ENCODE measurements at regions not wholly inside any gene's neighbourhood (a gene's known extent, or its start where the extent isn't known, plus 50 kb on each side); places are given as distances from the start of the nearest gene placed in this dataset.

- TF ChIP-seq CTCF (IDR thresholded peaks at IDR 0.05 in 2 of 3, conservative IDR thresholded peaks at IDR 0.05 in 1 of 3; ENCODE audit: insufficient read depth in 2 of 3, low read depth in 1 of 3, low read length in 3 of 3) (no peak), CREM (IDR thresholded peaks at IDR 0.05; ENCODE audit: low read depth) (no peak), MYC (IDR thresholded peaks at IDR 0.05; ENCODE audit: low read depth, low read length) (no peak), MYC (CRISPR knock-in tag; IDR thresholded peaks at IDR 0.05; ENCODE audit: borderline replicate concordance, low read depth) (no peak), NKRF (IDR thresholded peaks at IDR 0.05; ENCODE audit: borderline replicate concordance) (no peak), FOXJ3 (CRISPR knock-in tag; IDR thresholded peaks at IDR 0.05) (no peak), ZKSCAN3 (CRISPR knock-in tag; IDR thresholded peaks at IDR 0.05) (no peak), ESRRA (IDR thresholded peaks at IDR 0.05; ENCODE audit: borderline replicate concordance, low read depth) (no peak), MEF2D (tag; conservative IDR thresholded peaks at IDR 0.05; ENCODE audit: low read depth) (no peak), SP2 (IDR thresholded peaks at IDR 0.05; ENCODE audit: extremely low read depth, low read depth, low read length, poor library complexity, severe bottlenecking) (no peak), TEAD4 (IDR thresholded peaks at IDR 0.05; ENCODE audit: low read length) (no peak), TEAD4 (CRISPR knock-in tag; IDR thresholded peaks at IDR 0.05; ENCODE audit: borderline replicate concordance) (no peak), PTTG1 (tag; IDR thresholded peaks at IDR 0.05; ENCODE audit: low read depth) (no peak), LEF1 (IDR thresholded peaks at IDR 0.05) (no peak), CREB1 (IDR thresholded peaks at IDR 0.05) (no peak), CREB1 (CRISPR knock-in tag; IDR thresholded peaks at IDR 0.05) (no peak)
Observed at GRCh38 chr18:51593931-51594330, 396.4 kb upstream of the MEX3C start.

Data from K562 (cell line).